DND-41 (cell line): ENCODE measurements at regions not wholly inside any gene's neighbourhood (a gene's known extent, or its start where the extent isn't known, plus 50 kb on each side); places are given as distances from the start of the nearest gene placed in this dataset.

Experiments
- ATAC-seq: fragments of 200-7000 bp; cut with Tn5 transposase; 3 replicates; pipeline ENCODE4 v1.9.1; 2021; ENCODE audit warnings: low read depth; ENCODE audit not compliant: insufficient read depth
- DNase-seq: peaks from one replicate; pipeline ENCODE4 v3.0.0-alpha.2; 2020
- H2AFZ ChIP-seq: 2 replicates; pipeline ENCODE4 v1.6.0; 2012; ENCODE audit warnings: low read depth, low read length
- H3K27ac ChIP-seq: 2 replicates; pipeline ENCODE4 v1.5.1; 2012; ENCODE audit warnings: low read length, inconsistent platforms
- H3K27me3 ChIP-seq: fragments of 200-600 bp; sonication (generic); 2 replicates; pipeline ENCODE4 v1.6.0; 2012; ENCODE audit warnings: low read length, mild to moderate bottlenecking, inconsistent platforms; ENCODE audit not compliant: insufficient read depth, poor library complexity
- H3K36me3 ChIP-seq: 2 replicates; pipeline ENCODE4 v1.5.1; 2012; ENCODE audit warnings: low read length, inconsistent platforms; ENCODE audit not compliant: insufficient read depth
- H3K4me1 ChIP-seq: 2 replicates; pipeline ENCODE4 v1.5.1; 2012; ENCODE audit warnings: mild to moderate bottlenecking, low read length; ENCODE audit not compliant: insufficient read depth
- H3K4me2 ChIP-seq: 2 replicates; pipeline ENCODE4 v1.6.0; 2012; ENCODE audit warnings: mild to moderate bottlenecking, moderate library complexity, low read length, inconsistent platforms; ENCODE audit not compliant: insufficient read depth
- H3K4me3 ChIP-seq, 2 experiments: fragments of 200-600 bp in 1 of 2; shearing (Covaris generic) in 1 of 2; 2 replicates each; pipeline ENCODE4 v1.5.1; 2012 to 2016; ENCODE audit warnings: inconsistent platforms in 2 of 2, low read length in 2 of 2, mild to moderate bottlenecking in 2 of 2, low read depth in 1 of 2, moderate library complexity in 1 of 2
- H3K79me2 ChIP-seq: 2 replicates; pipeline ENCODE4 v1.6.0; 2012; ENCODE audit warnings: low read length, inconsistent platforms; ENCODE audit not compliant: insufficient read depth
- H3K9ac ChIP-seq: 2 replicates; pipeline ENCODE4 v1.6.0; 2012; ENCODE audit warnings: low read depth, mild to moderate bottlenecking, inconsistent platforms, low read length, moderate library complexity
- H3K9me3 ChIP-seq: 2 replicates; pipeline ENCODE4 v1.5.1; 2012; ENCODE audit warnings: low read length, moderate library complexity, mild to moderate bottlenecking, inconsistent platforms; ENCODE audit not compliant: insufficient read depth, severe bottlenecking
- H4K20me1 ChIP-seq: 2 replicates; pipeline ENCODE4 v1.6.0; 2012; ENCODE audit warnings: low read length; ENCODE audit not compliant: insufficient read depth
- CTCF ChIP-seq: IDR thresholded peaks from 2 replicates; pipeline ENCODE4 v1.5.1; 2012; ENCODE audit warnings: borderline replicate concordance, low read length, moderate library complexity, mild to moderate bottlenecking; ENCODE audit not compliant: poor library complexity, severe bottlenecking; ENCODE audit errors: extremely low read depth
- EZH2 ChIP-seq: IDR thresholded peaks from 3 replicates; pipeline ENCODE4 v1.6.1; 2012; ENCODE audit warnings: borderline replicate concordance, low read depth, mild to moderate bottlenecking, moderate library complexity, low read length, inconsistent platforms; ENCODE audit not compliant: severe bottlenecking

DNA sequence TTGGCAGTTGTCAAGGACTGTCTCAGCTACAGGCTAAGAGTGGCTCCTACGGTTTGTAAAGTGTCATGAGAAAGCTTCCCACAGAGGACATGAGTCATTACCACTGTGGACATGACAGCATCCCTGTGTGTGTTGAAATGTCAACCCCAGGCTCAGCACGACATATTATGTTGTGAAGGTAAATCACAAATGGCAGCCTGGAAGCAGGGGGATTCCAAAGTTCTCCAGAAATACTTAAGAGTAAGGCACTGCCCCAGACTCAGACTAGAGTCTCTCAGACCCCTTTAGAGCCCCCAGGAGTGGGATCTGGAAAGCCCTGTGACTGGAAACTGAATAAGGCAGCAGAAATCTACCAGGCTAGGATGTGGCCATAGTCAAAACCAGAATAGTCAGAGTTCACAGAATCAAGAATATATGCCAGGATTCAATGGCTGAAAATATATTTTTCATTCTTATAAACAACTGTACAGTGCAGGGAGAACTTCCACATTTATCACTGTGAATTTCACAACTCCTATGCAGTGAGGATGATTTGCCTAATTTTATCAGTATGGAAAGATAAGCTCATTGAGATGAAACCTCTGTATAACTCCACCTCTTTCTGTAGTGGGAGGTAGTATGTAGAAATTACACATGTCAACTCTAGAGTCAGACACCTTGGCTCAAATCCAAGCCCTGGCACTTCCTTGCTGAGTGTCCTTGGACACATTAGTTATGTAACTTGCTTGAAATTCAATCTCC is 237.1 kb upstream of the CFAP20DC start:
- Histone ChIP-seq H3K4me2 (no peak overlapping the region), H3K4me3 (no peak overlapping the region), H3K4me1 (no peaks in the 10 kb centered on the region), H2AFZ (no peak overlapping the region), H3K36me3 (no peaks in the 10 kb centered on the region), H3K9ac (no peak overlapping the region), H4K20me1 (no peaks in the 10 kb centered on the region), H3K79me2 (no peaks in the 10 kb centered on the region), H3K27ac (no peak overlapping the region), H3K9me3 (no peaks in the 10 kb centered on the region), H3K27me3 (no peaks in the 10 kb centered on the region)
- TF ChIP-seq EZH2 (no peak), CTCF (no peak)
- no peak for DNase-seq
- ATAC-seq: no peak

DNA sequence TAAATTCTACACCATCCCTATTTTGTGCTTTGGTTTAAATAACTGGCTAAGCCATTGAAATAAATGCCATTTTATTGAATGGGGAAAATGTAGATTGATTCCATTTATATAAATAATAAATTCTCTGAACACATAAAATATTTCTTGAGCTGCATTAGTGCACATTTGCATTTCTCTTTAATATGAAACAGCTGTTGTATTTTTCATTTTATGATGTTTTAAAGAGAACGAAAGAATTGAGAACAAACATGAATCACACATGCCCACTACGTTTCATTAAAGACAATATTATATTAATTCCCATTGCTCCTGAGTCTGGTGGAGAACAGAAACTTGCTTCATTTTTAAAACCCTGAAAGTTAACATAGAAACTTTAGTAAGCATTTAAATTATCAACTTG is 235.7 kb upstream of the CFAP20DC start:
- H3K27ac ChIP-seq: no peak overlapping the region
- H3K9ac ChIP-seq: no peak overlapping the region
- no peaks in the 10 kb centered on the region for H3K4me1 ChIP-seq
- H3K9me3 ChIP-seq: no peaks in the 10 kb centered on the region
- DNase-seq (no peak), ATAC-seq (no peak)
- H3K27me3 ChIP-seq: no peaks in the 10 kb centered on the region
- no peak overlapping the region for H3K4me2 ChIP-seq
- no peak for TF ChIP-seq EZH2
- no peak for TF ChIP-seq CTCF
- H2AFZ ChIP-seq: no peak overlapping the region
- H3K79me2 ChIP-seq: no peaks in the 10 kb centered on the region
- H4K20me1 ChIP-seq: no peaks in the 10 kb centered on the region
- no peaks in the 10 kb centered on the region for H3K36me3 ChIP-seq
- H3K4me3 ChIP-seq: no peak overlapping the region

- H3K4me3 ChIP-seq: no peak overlapping the region
- no peak overlapping the region for H3K4me2 ChIP-seq
- no peaks in the 10 kb centered on the region for H3K79me2 ChIP-seq
- TF ChIP-seq EZH2 (no peak), CTCF (no peak)
- no peaks in the 10 kb centered on the region for H3K36me3 ChIP-seq
- H3K27me3 ChIP-seq: no peaks in the 10 kb centered on the region
- H2AFZ ChIP-seq: no peak overlapping the region
- H3K27ac ChIP-seq: no peak overlapping the region
- H3K9me3 ChIP-seq: no peaks in the 10 kb centered on the region
- no peaks in the 10 kb centered on the region for H3K4me1 ChIP-seq
- ATAC-seq (no peak), DNase-seq (no peak)
- H3K9ac ChIP-seq: no peak overlapping the region
- H4K20me1 ChIP-seq: no peaks in the 10 kb centered on the region
Measured at GRCh38 chr3:59284926-59285325, 235.1 kb upstream of the CFAP20DC start.

- ATAC-seq: no peak
- Histone ChIP-seq H3K4me2 (no peak overlapping the region), H4K20me1 (no peaks in the 10 kb centered on the region), H3K9ac (no peak overlapping the region), H3K27ac (no peak overlapping the region), H3K79me2 (no peaks in the 10 kb centered on the region), H3K27me3 (no peaks in the 10 kb centered on the region), H3K9me3 (no peaks in the 10 kb centered on the region), H3K4me3 (no peak overlapping the region), H3K4me1 (no peaks in the 10 kb centered on the region), H2AFZ (no peak overlapping the region), H3K36me3 (no peaks in the 10 kb centered on the region)
- TF ChIP-seq CTCF: no peak
- TF ChIP-seq EZH2: no peak
- DNase-seq: no peak
Measured at GRCh38 chr3:59280113-59280512, 230.3 kb upstream of the CFAP20DC start.
